Gastrocnemius medialis (tissue), 4 donors: ENCODE measurements at regions not wholly inside any gene's neighbourhood (a gene's known extent, or its start where the extent isn't known, plus 50 kb on each side); places are given as distances from the start of the nearest gene placed in this dataset.

Source experiments
- ATAC-seq, 2 donors: fragments of 150-250 bp; one replicate each; pipeline ENCODE4 v1.9.1; 2016
- DNase-seq, 2 donors: peaks; one replicate each; pipeline ENCODE4 v3.0.0-alpha.2; 2019
- H3K27ac ChIP-seq, 4 donors: fragments of 200-600 bp; sonication (generic); 1 replicate in 1 of 4; 2 replicates in 3 of 4; pipeline ENCODE4 v1.5.1; 2016 to 2018; ENCODE audit warnings: mild to moderate bottlenecking in 2 of 4, moderate library complexity in 1 of 4
- H3K27me3 ChIP-seq, 3 donors: fragments of 200-600 bp; sonication (generic) in 2 of 3; 1 replicate in 1 of 3; 2 replicates in 2 of 3; pipeline versions ENCODE4 v1.5.1 to v1.6.0; 2016 to 2019; ENCODE audit warnings: mild to moderate bottlenecking in 1 of 3, moderate library complexity in 1 of 3
- H3K36me3 ChIP-seq, 2 donors: fragments of 200-600 bp; sonication (generic) in 1 of 2; one replicate each; pipeline ENCODE4 v1.5.1; 2017 to 2018
- H3K4me1 ChIP-seq, 2 donors: fragments of 200-600 bp; sonication (generic) in 1 of 2; one replicate each; pipeline ENCODE4 v1.5.1; 2016 to 2017; ENCODE audit warnings: mild to moderate bottlenecking in 2 of 2
- H3K4me3 ChIP-seq, 4 donors: fragments of 200-600 bp; sonication (generic) in 3 of 4; 1 replicate in 1 of 4; 2 replicates in 3 of 4; pipeline ENCODE4 v1.5.1; 2016 to 2019; ENCODE audit warnings: mild to moderate bottlenecking in 2 of 4
- H3K9me3 ChIP-seq, 3 donors: fragments of 200-600 bp; sonication (generic) in 2 of 3; 1 replicate in 1 of 3; 2 replicates in 2 of 3; pipeline ENCODE4 v1.5.1; 2016 to 2019
- POLR2A ChIP-seq, 2 donors: fragments of 450-650 bp; IDR thresholded peaks; one replicate each; pipeline ENCODE4 v1.6.1; 2017; ENCODE audit warnings: antibody characterized with exemption in 2 of 2, mild to moderate bottlenecking in 2 of 2, moderate library complexity in 2 of 2
- in situ Hi-C, 4 donors: fragments of 200-750 bp; cut with MboI; loops; one replicate each; pipeline versions ENCODE4 v1.15.0 to v1.8.0; 2017; ENCODE audit warnings: low sequenced_read_pairs in 4 of 4
- intact Hi-C: fragments of 100-400 bp; cut with DNase I; formaldehyde crosslinking; loops from one replicate; pipeline ENCODE4 v1.15.1; 2023; ENCODE audit warnings: low total_unique reads
- TF ChIP-seq, protein P1 (sequence below), 5 experiments: fragments of 450-650 bp in 3 of 5; fragments of 200-600 bp in 2 of 5; sonication (generic) in 2 of 5; IDR thresholded peaks in 4 of 5; conservative IDR thresholded peaks in 1 of 5; 1 replicate in 4 of 5; 2 replicates in 1 of 5; pipeline ENCODE4 v1.5.1; 2016 to 2019; ENCODE audit warnings: antibody characterized with exemption in 5 of 5, mild to moderate bottlenecking in 3 of 5, moderate library complexity in 3 of 5

- Histone ChIP-seq H3K9me3 (no peaks in the 10 kb centered on the region), H3K4me3 (peak overlapping the region in 1 of 4 donors; percentile 29), H3K4me1 (peaks cover 12 to 21% of the 10 kb centered on the region in 2 donors), H3K27me3 (no peaks in the 10 kb centered on the region), H3K27ac (peak overlapping the region in 3 of 4 donors; percentile 29 to 68 (median 68)), H3K36me3 (no peaks in the 10 kb centered on the region)
- DNase-seq (no peak), ATAC-seq (peak in 1 of 2 donors; percentile 37)
- intact Hi-C loops (no loop called here), in situ Hi-C loops (loop anchor here (10.0 to 25.0 kb wide), 10 partner anchors 368 to 695 kb away; partner anchors contain the start of genes ELL2 (in 4 of the 4) and RFESD (in 1 of the 4))
- no peak for TF ChIP-seq POLR2A (IDR thresholded peaks at IDR 0.05)
- TF ChIP-seq, protein P1, sequence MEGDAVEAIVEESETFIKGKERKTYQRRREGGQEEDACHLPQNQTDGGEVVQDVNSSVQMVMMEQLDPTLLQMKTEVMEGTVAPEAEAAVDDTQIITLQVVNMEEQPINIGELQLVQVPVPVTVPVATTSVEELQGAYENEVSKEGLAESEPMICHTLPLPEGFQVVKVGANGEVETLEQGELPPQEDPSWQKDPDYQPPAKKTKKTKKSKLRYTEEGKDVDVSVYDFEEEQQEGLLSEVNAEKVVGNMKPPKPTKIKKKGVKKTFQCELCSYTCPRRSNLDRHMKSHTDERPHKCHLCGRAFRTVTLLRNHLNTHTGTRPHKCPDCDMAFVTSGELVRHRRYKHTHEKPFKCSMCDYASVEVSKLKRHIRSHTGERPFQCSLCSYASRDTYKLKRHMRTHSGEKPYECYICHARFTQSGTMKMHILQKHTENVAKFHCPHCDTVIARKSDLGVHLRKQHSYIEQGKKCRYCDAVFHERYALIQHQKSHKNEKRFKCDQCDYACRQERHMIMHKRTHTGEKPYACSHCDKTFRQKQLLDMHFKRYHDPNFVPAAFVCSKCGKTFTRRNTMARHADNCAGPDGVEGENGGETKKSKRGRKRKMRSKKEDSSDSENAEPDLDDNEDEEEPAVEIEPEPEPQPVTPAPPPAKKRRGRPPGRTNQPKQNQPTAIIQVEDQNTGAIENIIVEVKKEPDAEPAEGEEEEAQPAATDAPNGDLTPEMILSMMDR (IDR thresholded peaks at IDR 0.05 in 4 of 5, conservative IDR thresholded peaks at IDR 0.05 in 1 of 5) = no peak
These were observed 100.3 kb downstream of the PCSK1 start for GRCh38 chr5:96332535-96333366.

DNA sequence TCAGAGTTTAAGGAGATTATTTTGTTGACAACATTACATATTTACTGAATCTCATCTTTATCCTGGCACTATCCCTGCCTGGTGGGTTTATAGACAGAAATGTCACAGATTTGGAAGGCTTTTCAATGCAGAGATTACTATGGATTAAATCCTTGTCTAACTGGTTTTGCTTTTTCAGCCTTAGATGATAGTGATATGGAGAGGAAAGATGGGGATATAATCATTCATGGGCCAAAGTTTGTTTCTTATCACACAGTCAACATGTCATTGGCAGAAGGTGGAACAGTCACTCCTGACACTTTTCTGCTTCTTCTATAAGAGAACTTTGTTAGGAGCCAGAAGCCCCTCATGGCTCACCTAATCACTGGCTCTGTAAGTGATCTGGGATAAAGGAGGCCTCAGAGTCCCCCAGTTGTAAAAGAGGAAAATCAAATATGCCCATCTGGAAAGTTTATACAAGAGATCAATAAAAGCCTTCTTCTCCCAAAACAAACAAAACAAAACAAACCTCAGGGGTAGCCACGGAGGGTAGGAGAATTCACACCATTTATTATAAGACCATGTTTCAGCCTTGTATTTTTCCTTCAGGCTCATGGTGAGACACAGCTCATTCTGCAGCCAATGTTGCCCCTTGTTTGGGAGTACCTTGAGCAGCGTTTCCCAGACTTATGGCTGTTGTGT, 101.2 kb downstream of the PCSK1 start:
- intact Hi-C loops (no loop called here), in situ Hi-C loops (loop anchor here (10.0 to 25.0 kb wide), 10 partner anchors 367 to 695 kb away; partner anchors contain the start of genes ELL2 (in 4 of the 4) and RFESD (in 1 of the 4))

DNA sequence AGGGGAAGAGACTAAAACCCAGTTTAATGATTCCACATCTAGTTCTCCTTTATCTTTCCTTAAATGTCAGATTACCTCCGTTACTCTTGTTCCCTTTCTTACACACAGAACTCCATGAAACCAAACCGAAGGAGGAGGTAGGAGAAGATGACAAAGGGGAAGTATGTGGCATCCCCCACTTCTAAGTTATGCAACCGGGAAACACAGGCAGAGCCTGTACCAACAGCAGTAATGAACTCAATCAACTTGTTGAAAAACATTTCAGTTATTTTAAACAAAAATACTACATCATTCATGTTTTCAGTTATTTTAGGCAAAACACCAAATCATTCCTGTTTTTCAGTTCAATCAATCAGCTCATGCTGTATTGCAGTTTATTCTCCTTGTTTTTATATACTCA, 101.8 kb downstream of the PCSK1 start:
- no peak for ATAC-seq

More for the DNA sequence above, 101.2 kb downstream of the PCSK1 start:
- Histone ChIP-seq H3K4me1 (peaks cover 8 to 12% of the 10 kb centered on the region in 2 donors), H3K9me3 (no peaks in the 10 kb centered on the region), H3K36me3 (no peaks in the 10 kb centered on the region), H3K4me3 (no peak overlapping the region), H3K27ac (no peak overlapping the region), H3K27me3 (no peaks in the 10 kb centered on the region)
- TF ChIP-seq, protein P1 (IDR thresholded peaks at IDR 0.05 in 4 of 5, conservative IDR thresholded peaks at IDR 0.05 in 1 of 5) = no peak
- TF ChIP-seq POLR2A (IDR thresholded peaks at IDR 0.05) = no peak
- DNase-seq (no peak), ATAC-seq (no peak)

GRCh38 chr5:96330530-96331140, 102.4 kb downstream of the PCSK1 start:
- no peaks in the 10 kb centered on the region for H3K27me3 ChIP-seq
- in situ Hi-C loops (loop anchor here (10.0 to 25.0 kb wide), 10 partner anchors 366 to 693 kb away; partner anchors contain the start of genes ELL2 (in 4 of the 4) and RFESD (in 1 of the 4)), intact Hi-C loops (no loop called here)
- no peak overlapping the region for H3K4me3 ChIP-seq
- no peaks in the 10 kb centered on the region for H3K9me3 ChIP-seq
- no peak overlapping the region for H3K27ac ChIP-seq
- no peak for TF ChIP-seq POLR2A (IDR thresholded peaks at IDR 0.05)
- TF ChIP-seq, protein P1 (IDR thresholded peaks at IDR 0.05 in 4 of 5, conservative IDR thresholded peaks at IDR 0.05 in 1 of 5) = no peak
- H3K36me3 ChIP-seq = no peaks in the 10 kb centered on the region
- ATAC-seq = no peak
- DNase-seq = no peak
- H3K4me1 ChIP-seq = no peaks in the 10 kb centered on the region

More for the DNA sequence above, 101.8 kb downstream of the PCSK1 start:
- in situ Hi-C loops (loop anchor here (10.0 to 25.0 kb wide), 10 partner anchors 366 to 694 kb away; partner anchors contain the start of genes ELL2 (in 4 of the 4) and RFESD (in 1 of the 4)), intact Hi-C loops (no loop called here)
- H3K4me3 ChIP-seq = no peak overlapping the region
- no peaks in the 10 kb centered on the region for H3K27me3 ChIP-seq
- TF ChIP-seq POLR2A (IDR thresholded peaks at IDR 0.05) = no peak
- TF ChIP-seq, protein P1 (IDR thresholded peaks at IDR 0.05 in 4 of 5, conservative IDR thresholded peaks at IDR 0.05 in 1 of 5) = no peak
- H3K36me3 ChIP-seq = no peaks in the 10 kb centered on the region
- H3K27ac ChIP-seq = no peak overlapping the region
- peaks cover 3 to 6% of the 10 kb centered on the region in 2 donors for H3K4me1 ChIP-seq
- no peaks in the 10 kb centered on the region for H3K9me3 ChIP-seq
- no peak for DNase-seq
